Body of pancreas (tissue), 4 donors: ENCODE measurements at regions not wholly inside any gene's neighbourhood (a gene's known extent, or its start where the extent isn't known, plus 50 kb on each side); places are given as distances from the start of the nearest gene placed in this dataset.

Source experiments
- CTCF ChIP-seq, 7 experiments: fragments of 450-650 bp in 4 of 7; fragments of 200-600 bp in 3 of 7; sonication (generic) in 3 of 7; IDR thresholded peaks; one replicate each; pipeline ENCODE4 v1.5.1; 2016 to 2019; ENCODE audit warnings: antibody characterized with exemption in 7 of 7
- POLR2A ChIP-seq, 3 donors: fragments of 450-650 bp; IDR thresholded peaks; one replicate each; pipeline ENCODE4 v1.6.1; 2016; ENCODE audit warnings: antibody characterized with exemption in 3 of 3, mild to moderate bottlenecking in 2 of 3

- TF ChIP-seq CTCF (IDR thresholded peaks at IDR 0.05) (no peak), POLR2A (IDR thresholded peaks at IDR 0.05) (no peak)
Observed at GRCh38 chr5:77847814-77848290, 71.7 kb upstream of the TBCA start.
